RPMI8226 (cell line): ENCODE measurements at regions not wholly inside any gene's neighbourhood (a gene's known extent, or its start where the extent isn't known, plus 50 kb on each side); places are given as distances from the start of the nearest gene placed in this dataset.
"Not testable (repeated sequence)": the region's sequence is repeated elsewhere in the genome, so short reads cannot be mapped to it uniquely, and the experiment has no call there.

Experiments used
- DNase-seq: peaks from one replicate; pipeline ENCODE4 v3.0.0-alpha.2; 2015

DNA sequence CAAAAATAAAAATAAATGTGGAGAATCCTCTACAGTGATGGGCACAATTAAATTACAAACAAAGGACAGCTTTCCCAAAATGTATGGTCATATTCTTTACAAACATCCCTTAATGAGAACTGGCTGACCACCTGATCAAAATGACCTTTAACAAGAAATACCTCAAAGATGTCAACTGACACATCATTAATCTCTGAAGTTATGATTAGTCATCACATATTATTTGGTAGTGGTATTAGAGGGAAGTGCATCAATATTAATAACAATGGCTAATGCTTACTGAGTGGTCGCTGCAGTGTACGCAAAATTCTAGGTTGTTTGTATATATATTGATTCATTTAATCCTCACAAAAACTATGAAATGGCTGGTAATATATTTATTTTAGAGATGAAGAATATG is 340.6 kb downstream of the GJA1 start:
- DNase-seq: no peak

GRCh38 chr6:121780325-121781321 is 345.2 kb downstream of the GJA1 start:
- no peak for DNase-seq

GRCh38 chr6:121791396-121792315 is 356.2 kb downstream of the GJA1 start:
- DNase-seq: no peak

GRCh38 chr6:121794630-121795029 is 359.2 kb downstream of the GJA1 start:
- DNase-seq: no peak

- not testable (repeated sequence) for DNase-seq
Observed at GRCh38 chr6:121797598-121797997, 362.2 kb downstream of the GJA1 start.

DNA sequence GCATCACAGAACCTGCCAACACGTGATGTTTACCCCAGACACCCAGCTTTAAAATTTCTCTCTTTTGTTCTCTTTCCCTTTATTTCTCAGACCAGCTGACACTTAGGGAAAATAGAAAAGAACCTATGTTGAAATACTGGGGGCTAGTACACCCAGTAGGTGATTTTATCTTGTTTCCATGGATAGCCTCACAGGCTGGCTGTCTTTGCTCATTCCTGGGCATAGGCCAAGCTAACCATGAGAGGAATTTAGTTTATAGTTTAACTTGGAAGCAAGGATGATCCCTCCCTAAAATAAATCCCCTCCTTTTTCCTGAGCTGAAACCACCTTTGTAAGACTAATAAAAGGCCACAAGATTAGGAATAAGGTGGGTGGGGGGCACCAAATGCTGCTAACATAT is 362.7 kb downstream of the GJA1 start:
- not testable (repeated sequence) for DNase-seq

- no peak for DNase-seq
Observed at GRCh38 chr6:121799574-121799973, 364.1 kb downstream of the GJA1 start.

DNA sequence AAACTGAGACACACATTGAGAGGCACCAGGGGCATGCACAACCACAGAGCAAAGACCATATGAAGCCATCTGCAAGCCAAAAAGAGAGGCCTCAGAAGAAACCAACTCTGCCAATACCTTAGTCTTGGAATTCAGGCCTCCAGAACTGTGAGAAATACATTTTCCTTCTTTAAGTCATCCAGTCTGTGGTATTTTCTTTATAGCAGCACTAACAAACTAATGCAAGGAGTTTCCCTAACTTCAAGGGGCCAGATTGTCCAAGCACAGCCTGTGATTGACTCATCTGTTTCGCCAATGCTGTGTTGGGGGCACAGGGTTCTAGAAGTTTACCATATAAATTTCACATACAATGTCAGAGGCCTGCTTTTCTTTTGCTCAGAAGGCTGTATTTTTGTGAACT is 364.6 kb downstream of the GJA1 start:
- no peak for DNase-seq

DNA sequence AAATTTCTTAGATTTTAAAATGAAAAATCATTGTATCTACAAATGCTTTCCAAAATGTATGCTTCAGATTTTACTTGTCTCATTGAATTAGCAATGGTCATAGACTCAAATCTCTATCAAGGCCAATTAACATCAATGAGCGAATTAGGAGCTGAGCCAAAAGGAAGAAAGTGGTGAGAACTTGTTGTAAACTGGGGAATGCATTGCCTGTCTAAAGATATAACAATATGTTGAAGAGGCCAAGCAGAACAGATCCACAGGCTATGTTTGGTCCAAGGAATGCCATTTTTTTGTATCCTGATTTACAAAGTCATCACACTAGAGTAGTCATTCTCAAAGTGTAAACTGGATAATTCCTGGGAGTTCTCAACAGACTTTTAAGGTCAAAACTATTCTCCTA is 370.7 kb downstream of the GJA1 start:
- no peak for DNase-seq

- DNase-seq: no peak
Observed at GRCh38 chr6:121809211-121809610, 373.8 kb downstream of the GJA1 start.

- DNase-seq: no peak
Observed at GRCh38 chr6:121810158-121811032, 374.9 kb downstream of the GJA1 start.

DNA sequence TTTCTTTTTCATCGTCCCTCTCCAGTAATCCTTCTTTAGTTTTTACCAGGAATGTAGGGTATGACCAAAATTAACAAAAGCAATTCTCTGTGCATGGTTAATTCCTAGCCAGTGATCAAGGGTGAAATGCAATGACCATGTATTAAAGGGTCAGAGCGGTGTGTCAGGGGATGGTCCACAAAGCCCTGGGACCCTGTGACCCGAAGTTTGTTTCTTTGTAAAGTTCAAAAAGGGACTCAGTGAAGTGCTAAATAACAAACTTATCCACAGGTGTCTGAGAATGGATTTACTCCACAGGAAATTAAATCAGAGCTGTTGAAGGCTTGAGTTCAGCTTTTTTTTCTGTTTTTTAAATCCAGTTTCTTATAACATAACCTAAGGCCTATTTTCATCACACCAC is 375.7 kb downstream of the GJA1 start:
- no peak for DNase-seq

- no peak for DNase-seq
Observed at GRCh38 chr6:121816361-121816760, 380.9 kb downstream of the GJA1 start.

DNA sequence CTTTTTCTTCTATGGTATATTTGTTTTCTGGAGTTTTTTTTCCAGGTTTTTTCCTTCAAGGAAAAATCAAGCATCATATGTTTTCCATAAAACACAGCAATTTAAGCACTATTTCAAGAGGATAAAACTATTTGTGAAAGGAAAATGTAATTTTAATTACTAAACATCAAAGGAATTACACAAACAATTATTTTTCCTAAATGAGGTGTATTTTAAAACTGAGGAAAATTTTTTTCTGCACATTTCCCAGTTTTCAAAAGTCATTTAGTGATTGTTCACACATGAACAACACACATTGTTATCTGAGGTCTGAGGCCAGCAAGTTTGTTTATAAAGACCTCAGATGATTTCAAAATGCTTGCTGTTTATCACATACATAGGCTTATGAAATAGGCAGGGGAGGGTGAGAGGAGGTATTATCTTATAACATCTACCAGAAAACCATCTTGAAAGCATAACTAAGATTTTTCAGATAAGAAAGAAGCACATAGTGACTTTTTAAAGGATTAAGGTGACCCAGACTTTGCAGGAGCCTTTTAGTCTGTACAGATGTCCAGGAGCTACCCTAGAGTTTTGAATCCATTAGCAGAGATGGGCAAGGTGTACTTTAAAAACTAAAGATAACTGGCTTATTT is 381.6 kb downstream of the GJA1 start:
- DNase-seq: no peak

- no peak for DNase-seq
Observed at GRCh38 chr6:121823437-121823851, 388.0 kb downstream of the GJA1 start.

- DNase-seq: no peak
Observed at GRCh38 chr6:121826156-121826810, 390.8 kb downstream of the GJA1 start.

- no peak for DNase-seq
Observed at GRCh38 chr6:121828146-121828886, 392.9 kb downstream of the GJA1 start.

- DNase-seq: no peak
Observed at GRCh38 chr6:121830736-121831135, 395.3 kb downstream of the GJA1 start.

- DNase-seq: no peak
Observed at GRCh38 chr6:121835662-121836061, 400.2 kb downstream of the GJA1 start.

- DNase-seq: no peak
Observed at GRCh38 chr6:121837545-121838229, 402.2 kb downstream of the GJA1 start.
